ENCODE measurements at regions not wholly inside any gene's neighbourhood (a gene's known extent, or its start where the extent isn't known, plus 50 kb on each side); places are given as distances from the start of the nearest gene placed in this dataset.

DNA sequence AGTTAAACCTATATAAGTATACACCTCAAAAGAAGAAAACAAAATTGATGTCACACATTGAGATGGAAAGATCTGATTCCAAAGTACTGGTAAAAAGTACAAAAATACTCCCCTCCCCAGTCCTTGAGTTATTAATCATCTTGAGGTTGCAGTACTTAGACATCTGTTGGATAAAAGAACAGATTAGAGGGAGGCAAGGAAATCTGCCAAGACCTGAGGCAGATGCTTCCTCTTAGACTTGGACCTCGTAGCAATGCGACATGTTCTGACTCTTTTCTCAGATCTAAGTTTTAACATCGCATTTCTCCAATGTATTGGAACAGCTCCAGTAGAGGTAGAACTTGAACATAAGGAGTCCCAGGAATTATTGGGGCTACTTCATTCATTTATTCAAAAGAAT, 187.9 kb upstream of the GRIN2B start:
- no peak for DNase-seq (ENCODE audit: extremely low read depth, insufficient read length)
- Histone ChIP-seq H3K27me3 (replicated peaks; ENCODE audit: control insufficient read depth, insufficient read depth, low read length) (no peaks in the 10 kb centered on the region), H3K36me3 (ENCODE audit: control insufficient read depth, insufficient read depth, low read length) (no peaks in the 10 kb centered on the region), H3K4me3 (replicated peaks; ENCODE audit: low read depth, low read length) (no peak overlapping the region)
- TF ChIP-seq, protein P1, sequence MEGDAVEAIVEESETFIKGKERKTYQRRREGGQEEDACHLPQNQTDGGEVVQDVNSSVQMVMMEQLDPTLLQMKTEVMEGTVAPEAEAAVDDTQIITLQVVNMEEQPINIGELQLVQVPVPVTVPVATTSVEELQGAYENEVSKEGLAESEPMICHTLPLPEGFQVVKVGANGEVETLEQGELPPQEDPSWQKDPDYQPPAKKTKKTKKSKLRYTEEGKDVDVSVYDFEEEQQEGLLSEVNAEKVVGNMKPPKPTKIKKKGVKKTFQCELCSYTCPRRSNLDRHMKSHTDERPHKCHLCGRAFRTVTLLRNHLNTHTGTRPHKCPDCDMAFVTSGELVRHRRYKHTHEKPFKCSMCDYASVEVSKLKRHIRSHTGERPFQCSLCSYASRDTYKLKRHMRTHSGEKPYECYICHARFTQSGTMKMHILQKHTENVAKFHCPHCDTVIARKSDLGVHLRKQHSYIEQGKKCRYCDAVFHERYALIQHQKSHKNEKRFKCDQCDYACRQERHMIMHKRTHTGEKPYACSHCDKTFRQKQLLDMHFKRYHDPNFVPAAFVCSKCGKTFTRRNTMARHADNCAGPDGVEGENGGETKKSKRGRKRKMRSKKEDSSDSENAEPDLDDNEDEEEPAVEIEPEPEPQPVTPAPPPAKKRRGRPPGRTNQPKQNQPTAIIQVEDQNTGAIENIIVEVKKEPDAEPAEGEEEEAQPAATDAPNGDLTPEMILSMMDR (IDR thresholded peaks at IDR 0.05; ENCODE audit: insufficient read depth, low read length, poor library complexity, severe bottlenecking): no peak

DNA sequence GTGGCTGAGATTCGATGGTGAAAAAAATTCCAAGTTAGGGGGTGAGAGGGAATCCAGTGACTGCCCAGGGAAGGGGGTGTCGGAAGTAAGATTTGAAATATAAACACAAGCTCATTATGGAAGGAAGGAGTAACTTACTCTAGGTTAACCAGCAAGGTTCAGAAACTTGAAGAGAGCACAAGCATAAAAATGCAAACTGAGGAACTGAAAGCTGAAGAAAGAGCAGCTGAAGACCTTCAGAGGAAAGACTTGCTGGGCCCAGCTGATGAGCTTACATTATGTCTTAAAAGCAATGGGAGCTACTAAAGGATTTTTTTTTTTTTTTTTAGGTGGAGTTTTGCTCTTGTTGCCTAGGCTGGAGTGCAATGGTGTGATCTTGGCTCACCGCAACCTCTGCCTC, 189.7 kb upstream of the GRIN2B start:
- TF ChIP-seq, protein P1 (IDR thresholded peaks at IDR 0.05; ENCODE audit: insufficient read depth, low read length, poor library complexity, severe bottlenecking): no peak
- peak; percentile 54 for DNase-seq (ENCODE audit: extremely low read depth, insufficient read length)
- no peaks in the 10 kb centered on the region for H3K27me3 ChIP-seq (replicated peaks; ENCODE audit: control insufficient read depth, insufficient read depth, low read length)
- peak overlapping the region; percentile 33 for H3K4me3 ChIP-seq (replicated peaks; ENCODE audit: low read depth, low read length)
- H3K36me3 ChIP-seq (ENCODE audit: control insufficient read depth, insufficient read depth, low read length): no peaks in the 10 kb centered on the region

- Histone ChIP-seq H3K27me3 (replicated peaks; ENCODE audit: control insufficient read depth, insufficient read depth, low read length) (no peaks in the 10 kb centered on the region), H3K4me3 (replicated peaks; ENCODE audit: low read depth, low read length) (no peak overlapping the region), H3K36me3 (ENCODE audit: control insufficient read depth, insufficient read depth, low read length) (no peaks in the 10 kb centered on the region)
- TF ChIP-seq, protein P1 (IDR thresholded peaks at IDR 0.05; ENCODE audit: insufficient read depth, low read length, poor library complexity, severe bottlenecking): no peak
- DNase-seq (ENCODE audit: extremely low read depth, insufficient read length): no peak
Observed at GRCh38 chr12:14175206-14175605, 190.3 kb upstream of the ATF7IP start.

- DNase-seq (ENCODE audit: extremely low read depth, insufficient read length): peak; percentile 28
- Histone ChIP-seq H3K27me3 (replicated peaks; ENCODE audit: control insufficient read depth, insufficient read depth, low read length) (no peaks in the 10 kb centered on the region), H3K36me3 (ENCODE audit: control insufficient read depth, insufficient read depth, low read length) (no peaks in the 10 kb centered on the region), H3K4me3 (replicated peaks; ENCODE audit: low read depth, low read length) (no peak overlapping the region)
- TF ChIP-seq, protein P1 (IDR thresholded peaks at IDR 0.05; ENCODE audit: insufficient read depth, low read length, poor library complexity, severe bottlenecking): peak; percentile 83
Observed at GRCh38 chr12:14185427-14186192, 179.9 kb upstream of the ATF7IP start.

- no peak for DNase-seq (ENCODE audit: extremely low read depth, insufficient read length)
- Histone ChIP-seq H3K27me3 (replicated peaks; ENCODE audit: control insufficient read depth, insufficient read depth, low read length) (no peaks in the 10 kb centered on the region), H3K4me3 (replicated peaks; ENCODE audit: low read depth, low read length) (no peak overlapping the region), H3K36me3 (ENCODE audit: control insufficient read depth, insufficient read depth, low read length) (no peaks in the 10 kb centered on the region)
- TF ChIP-seq, protein P1 (IDR thresholded peaks at IDR 0.05; ENCODE audit: insufficient read depth, low read length, poor library complexity, severe bottlenecking): no peak
Observed at GRCh38 chr12:14186193-14186502, 179.3 kb upstream of the ATF7IP start.

DNA sequence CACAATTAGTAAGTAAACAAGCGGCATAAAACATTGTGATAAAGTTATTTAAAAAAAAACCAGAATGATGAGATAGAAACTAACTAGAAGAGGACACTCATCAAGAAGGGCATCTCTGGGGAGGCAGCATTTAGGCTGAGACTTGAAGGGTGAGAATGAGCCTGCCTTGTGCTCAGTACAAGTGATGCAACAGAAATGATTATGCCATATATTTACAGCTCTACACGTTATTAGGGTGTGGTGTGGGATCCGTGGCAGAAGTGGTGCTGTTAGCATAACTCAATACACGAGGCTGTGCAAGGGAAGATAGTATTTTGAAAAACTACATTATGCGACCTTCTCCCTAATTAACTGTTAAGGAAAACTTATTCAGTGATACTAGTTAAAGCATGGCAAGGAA, 178.5 kb upstream of the ATF7IP start:
- no peak for DNase-seq (ENCODE audit: extremely low read depth, insufficient read length)
- Histone ChIP-seq H3K27me3 (replicated peaks; ENCODE audit: control insufficient read depth, insufficient read depth, low read length) (no peaks in the 10 kb centered on the region), H3K36me3 (ENCODE audit: control insufficient read depth, insufficient read depth, low read length) (no peaks in the 10 kb centered on the region), H3K4me3 (replicated peaks; ENCODE audit: low read depth, low read length) (no peak overlapping the region)
- TF ChIP-seq, protein P1 (IDR thresholded peaks at IDR 0.05; ENCODE audit: insufficient read depth, low read length, poor library complexity, severe bottlenecking): no peak
